Thoracic aorta (tissue), 2 donors: ENCODE measurements at regions not wholly inside any gene's neighbourhood (a gene's known extent, or its start where the extent isn't known, plus 50 kb on each side); places are given as distances from the start of the nearest gene placed in this dataset.

ENCODE experiments used
- ATAC-seq: fragments of 150-250 bp; one replicate; pipeline ENCODE4 v1.8.0; 2017; ENCODE audit warnings: low read depth; ENCODE audit not compliant: insufficient number of reproducible peaks, low FRiP score
- DNase-seq: peaks from one replicate; pipeline ENCODE4 v3.0.0-alpha.2; 2020; ENCODE audit warnings: low spot score
- H3K27ac ChIP-seq, 2 donors: fragments of 200-600 bp; sonication (generic); 1 replicate in 1 of 2; 2 replicates in 1 of 2; pipeline ENCODE4 v1.5.1; 2016; ENCODE audit warnings: mild to moderate bottlenecking in 2 of 2, moderate library complexity in 2 of 2
- H3K27me3 ChIP-seq: fragments of 200-600 bp; sonication (generic); replicated peaks from 2 replicates; pipeline ENCODE4 v1.6.0; 2016; ENCODE audit warnings: mild to moderate bottlenecking; ENCODE audit not compliant: insufficient read depth
- H3K36me3 ChIP-seq: fragments of 200-600 bp; sonication (generic); one replicate; pipeline ENCODE4 v1.5.1; 2016
- H3K4me1 ChIP-seq, 2 donors: fragments of 200-600 bp; sonication (generic); 1 replicate in 1 of 2; 2 replicates in 1 of 2; pipeline versions ENCODE4 v1.5.1 to v1.6.0; 2016; ENCODE audit warnings: low read depth in 2 of 2, mild to moderate bottlenecking in 1 of 2; ENCODE audit not compliant: control insufficient read depth in 1 of 2
- H3K4me3 ChIP-seq: fragments of 200-600 bp; sonication (generic); 2 replicates; pipeline ENCODE4 v1.5.1; 2016; ENCODE audit warnings: mild to moderate bottlenecking
- H3K9me3 ChIP-seq: fragments of 200-600 bp; sonication (generic); 2 replicates; pipeline ENCODE4 v1.5.1; 2016
- TF ChIP-seq, protein P1 (sequence below): fragments of 200-600 bp; sonication (generic); IDR thresholded peaks from one replicate; pipeline ENCODE4 v1.5.1; 2019; ENCODE audit warnings: antibody characterized with exemption

DNA sequence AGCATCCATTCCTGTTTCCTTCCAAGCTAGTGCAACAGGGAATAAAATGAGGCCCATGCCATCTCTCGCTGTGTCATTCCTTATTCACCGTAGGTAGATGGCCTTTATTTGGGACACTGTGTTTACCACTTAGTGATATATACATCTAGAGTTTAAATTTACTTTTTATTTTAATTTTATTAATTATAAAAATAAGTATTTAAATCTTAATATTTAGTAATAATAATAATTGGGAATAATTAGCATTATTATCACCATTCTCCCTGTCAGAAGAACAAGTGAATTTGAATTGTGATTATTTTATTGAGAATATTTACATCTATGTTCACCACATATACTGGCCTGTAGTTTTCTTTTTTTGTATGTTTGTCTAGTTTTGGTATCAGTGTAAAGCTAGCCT lies 692.9 kb upstream of the KIF2B start:
- Histone ChIP-seq H3K27me3 (no peaks in the 10 kb centered on the region), H3K4me3 (no peak overlapping the region), H3K9me3 (no peaks in the 10 kb centered on the region), H3K4me1 (no peaks in the 10 kb centered on the region), H3K36me3 (no peaks in the 10 kb centered on the region), H3K27ac (no peak overlapping the region)
- TF ChIP-seq, protein P1, sequence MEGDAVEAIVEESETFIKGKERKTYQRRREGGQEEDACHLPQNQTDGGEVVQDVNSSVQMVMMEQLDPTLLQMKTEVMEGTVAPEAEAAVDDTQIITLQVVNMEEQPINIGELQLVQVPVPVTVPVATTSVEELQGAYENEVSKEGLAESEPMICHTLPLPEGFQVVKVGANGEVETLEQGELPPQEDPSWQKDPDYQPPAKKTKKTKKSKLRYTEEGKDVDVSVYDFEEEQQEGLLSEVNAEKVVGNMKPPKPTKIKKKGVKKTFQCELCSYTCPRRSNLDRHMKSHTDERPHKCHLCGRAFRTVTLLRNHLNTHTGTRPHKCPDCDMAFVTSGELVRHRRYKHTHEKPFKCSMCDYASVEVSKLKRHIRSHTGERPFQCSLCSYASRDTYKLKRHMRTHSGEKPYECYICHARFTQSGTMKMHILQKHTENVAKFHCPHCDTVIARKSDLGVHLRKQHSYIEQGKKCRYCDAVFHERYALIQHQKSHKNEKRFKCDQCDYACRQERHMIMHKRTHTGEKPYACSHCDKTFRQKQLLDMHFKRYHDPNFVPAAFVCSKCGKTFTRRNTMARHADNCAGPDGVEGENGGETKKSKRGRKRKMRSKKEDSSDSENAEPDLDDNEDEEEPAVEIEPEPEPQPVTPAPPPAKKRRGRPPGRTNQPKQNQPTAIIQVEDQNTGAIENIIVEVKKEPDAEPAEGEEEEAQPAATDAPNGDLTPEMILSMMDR, result no peak
- ATAC-seq, result no peak
- no peak for DNase-seq

DNA sequence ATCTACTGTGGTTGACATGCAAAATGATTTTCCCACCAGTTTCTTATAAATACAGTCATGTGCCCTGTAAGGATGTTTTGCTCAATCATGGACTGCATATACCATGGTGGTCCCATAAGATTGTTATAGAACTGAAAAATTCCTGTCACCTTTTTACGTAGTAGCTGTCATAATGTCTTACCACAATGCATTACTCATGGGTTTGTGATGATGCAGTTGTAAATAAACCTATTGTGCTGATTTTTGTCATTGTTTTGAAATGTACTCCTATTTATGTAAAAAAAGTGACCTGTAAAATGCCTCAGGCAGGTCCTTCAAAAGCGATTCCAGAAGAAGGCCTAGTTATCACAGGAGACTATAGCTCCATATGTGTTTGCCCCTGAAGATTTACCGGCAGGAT lies 695.4 kb upstream of the KIF2B start:
- TF ChIP-seq, protein P1, result no peak
- H3K4me1 ChIP-seq, result no peaks in the 10 kb centered on the region
- no peaks in the 10 kb centered on the region for H3K27me3 ChIP-seq
- H3K36me3 ChIP-seq, result no peaks in the 10 kb centered on the region
- no peaks in the 10 kb centered on the region for H3K9me3 ChIP-seq
- ATAC-seq (no peak), DNase-seq (no peak)
- H3K4me3 ChIP-seq, result no peak overlapping the region
- no peak overlapping the region for H3K27ac ChIP-seq

DNA sequence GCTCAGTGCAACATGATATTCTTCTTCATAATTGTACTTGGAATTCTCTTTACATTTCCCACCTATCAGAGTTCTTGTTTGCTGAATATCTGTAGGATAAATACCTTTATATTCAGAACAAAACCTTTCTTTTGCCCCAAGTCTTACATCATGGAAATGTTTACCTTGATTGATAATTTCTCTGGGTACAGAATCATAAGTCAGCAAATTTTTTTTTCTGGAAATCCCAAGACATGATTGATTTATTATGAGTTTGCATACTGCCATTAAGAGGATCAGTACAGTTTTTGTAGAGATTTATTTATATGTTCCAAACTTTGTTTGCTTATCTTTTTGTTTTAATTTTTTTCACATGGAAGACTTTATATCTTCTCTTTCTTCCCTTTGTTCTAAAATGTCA lies 699.8 kb upstream of the KIF2B start:
- Histone ChIP-seq H3K4me3 (no peak overlapping the region), H3K9me3 (no peaks in the 10 kb centered on the region), H3K27ac (no peak overlapping the region), H3K27me3 (no peaks in the 10 kb centered on the region), H3K4me1 (no peaks in the 10 kb centered on the region), H3K36me3 (no peaks in the 10 kb centered on the region)
- TF ChIP-seq, protein P1, result no peak
- ATAC-seq (no peak), DNase-seq (no peak)

DNA sequence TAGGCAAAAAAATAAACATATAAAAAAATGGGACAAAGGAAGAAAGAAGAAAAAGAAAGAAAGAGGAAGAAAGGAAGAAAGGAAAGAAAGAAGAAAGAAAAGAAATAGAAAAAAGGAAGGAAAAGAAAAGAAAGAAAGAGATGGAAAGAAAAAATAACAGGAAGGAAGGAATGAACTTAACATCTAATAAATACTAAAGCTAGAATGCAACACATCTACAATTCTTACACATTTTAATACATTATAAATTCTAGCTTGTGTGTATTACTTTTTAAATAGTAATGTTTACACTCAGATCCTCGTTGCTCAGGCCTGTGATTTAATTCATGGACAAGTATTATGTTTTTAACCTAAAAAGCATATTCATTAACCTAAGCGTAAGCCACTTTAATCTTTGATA lies 703.0 kb upstream of the KIF2B start:
- no peaks in the 10 kb centered on the region for H3K36me3 ChIP-seq
- no peak overlapping the region for H3K27ac ChIP-seq
- no peaks in the 10 kb centered on the region for H3K9me3 ChIP-seq
- TF ChIP-seq, protein P1, result no peak
- no peaks in the 10 kb centered on the region for H3K27me3 ChIP-seq
- no peak for ATAC-seq
- no peaks in the 10 kb centered on the region for H3K4me1 ChIP-seq
- DNase-seq, result no peak
- no peak overlapping the region for H3K4me3 ChIP-seq

DNA sequence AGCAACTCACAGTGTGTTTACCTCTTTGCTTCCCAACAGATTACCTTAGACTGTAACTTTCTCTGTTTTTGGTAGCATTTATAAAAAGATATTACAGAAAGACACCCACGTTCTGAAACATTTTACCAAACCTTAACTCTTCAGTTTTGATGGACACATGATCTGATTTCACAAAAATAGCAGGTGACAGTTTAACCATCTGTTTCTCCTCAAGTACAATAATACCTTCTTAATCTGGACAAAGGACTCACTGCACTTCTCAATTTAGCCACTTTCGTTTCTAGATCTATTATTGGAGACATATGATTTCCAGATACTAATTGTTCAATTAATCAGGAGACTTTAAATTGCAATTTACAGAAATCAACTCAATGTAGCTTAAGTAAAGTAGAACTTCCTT lies 703.8 kb upstream of the KIF2B start:
- no peak overlapping the region for H3K27ac ChIP-seq
- H3K4me1 ChIP-seq, result no peaks in the 10 kb centered on the region
- TF ChIP-seq, protein P1, result no peak
- H3K9me3 ChIP-seq, result no peaks in the 10 kb centered on the region
- no peaks in the 10 kb centered on the region for H3K27me3 ChIP-seq
- no peaks in the 10 kb centered on the region for H3K36me3 ChIP-seq
- no peak for DNase-seq
- no peak for ATAC-seq
- no peak overlapping the region for H3K4me3 ChIP-seq
